ENCODE measurements at regions not wholly inside any gene's neighbourhood (a gene's known extent, or its start where the extent isn't known, plus 50 kb on each side); places are given as distances from the start of the nearest gene placed in this dataset.

DNA sequence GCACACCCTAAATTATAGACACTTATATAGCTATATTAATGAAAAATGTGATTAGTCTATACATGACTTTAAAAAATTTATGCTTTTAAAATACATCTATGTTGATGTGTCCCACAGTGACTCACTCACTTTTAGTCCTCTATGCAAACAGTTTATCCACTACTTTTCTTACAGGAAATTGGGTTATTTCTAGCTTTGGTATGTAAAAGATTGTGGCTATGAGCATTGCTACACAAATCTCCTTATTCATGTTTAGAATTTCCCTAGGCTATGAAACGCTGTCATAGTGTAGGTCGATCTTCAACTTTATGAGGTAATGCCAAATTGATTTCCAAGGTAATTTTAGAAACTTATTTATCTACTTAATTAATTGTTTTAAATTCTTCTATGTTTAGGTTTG lies 687.4 kb downstream of the PRR16 start:
- no peak overlapping the region for H3K4me3 ChIP-seq
- ChIA-PET POLR2A (ENCODE audit: unreplicated experiment) (no interaction called here), CTCF (no interaction called here)
- no peaks in the 10 kb centered on the region for H3K27me3 ChIP-seq (ENCODE audit: insufficient read depth, low read depth)
- intact Hi-C loops (cut with micrococcal nuclease; ENCODE audit: unreplicated experiment) = no loop called here
- no peaks in the 10 kb centered on the region for H3F3A ChIP-seq (ENCODE audit: insufficient read depth, low read depth)
- H3K36me3 ChIP-seq (ENCODE audit: low read depth) = no peaks in the 10 kb centered on the region
- no peak overlapping the region for H3K27ac ChIP-seq
- no peak for DNase-seq
- H3K4me1 ChIP-seq (replicated peaks; ENCODE audit: insufficient read depth) = no peaks in the 10 kb centered on the region
- H3K79me2 ChIP-seq (ENCODE audit: low read depth) = no peaks in the 10 kb centered on the region
- no peak overlapping the region for H3K4me2 ChIP-seq
- BruUV-seq (replicated peaks) = no TSS peak
- no peaks in the 10 kb centered on the region for H3K9me3 ChIP-seq (ENCODE audit: insufficient read depth, low read depth)
- H2AFZ ChIP-seq = no peak overlapping the region
- H4K20me1 ChIP-seq (ENCODE audit: insufficient read depth) = no peaks in the 10 kb centered on the region
- TF ChIP-seq, protein P1, sequence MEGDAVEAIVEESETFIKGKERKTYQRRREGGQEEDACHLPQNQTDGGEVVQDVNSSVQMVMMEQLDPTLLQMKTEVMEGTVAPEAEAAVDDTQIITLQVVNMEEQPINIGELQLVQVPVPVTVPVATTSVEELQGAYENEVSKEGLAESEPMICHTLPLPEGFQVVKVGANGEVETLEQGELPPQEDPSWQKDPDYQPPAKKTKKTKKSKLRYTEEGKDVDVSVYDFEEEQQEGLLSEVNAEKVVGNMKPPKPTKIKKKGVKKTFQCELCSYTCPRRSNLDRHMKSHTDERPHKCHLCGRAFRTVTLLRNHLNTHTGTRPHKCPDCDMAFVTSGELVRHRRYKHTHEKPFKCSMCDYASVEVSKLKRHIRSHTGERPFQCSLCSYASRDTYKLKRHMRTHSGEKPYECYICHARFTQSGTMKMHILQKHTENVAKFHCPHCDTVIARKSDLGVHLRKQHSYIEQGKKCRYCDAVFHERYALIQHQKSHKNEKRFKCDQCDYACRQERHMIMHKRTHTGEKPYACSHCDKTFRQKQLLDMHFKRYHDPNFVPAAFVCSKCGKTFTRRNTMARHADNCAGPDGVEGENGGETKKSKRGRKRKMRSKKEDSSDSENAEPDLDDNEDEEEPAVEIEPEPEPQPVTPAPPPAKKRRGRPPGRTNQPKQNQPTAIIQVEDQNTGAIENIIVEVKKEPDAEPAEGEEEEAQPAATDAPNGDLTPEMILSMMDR (conservative IDR thresholded peaks at IDR 0.05) = no peak
- TF ChIP-seq EZH2 (IDR thresholded peaks at IDR 0.05; ENCODE audit: low read depth) = no peak
- H3K9me2 ChIP-seq (ENCODE audit: insufficient read depth) = no peaks in the 10 kb centered on the region

DNA sequence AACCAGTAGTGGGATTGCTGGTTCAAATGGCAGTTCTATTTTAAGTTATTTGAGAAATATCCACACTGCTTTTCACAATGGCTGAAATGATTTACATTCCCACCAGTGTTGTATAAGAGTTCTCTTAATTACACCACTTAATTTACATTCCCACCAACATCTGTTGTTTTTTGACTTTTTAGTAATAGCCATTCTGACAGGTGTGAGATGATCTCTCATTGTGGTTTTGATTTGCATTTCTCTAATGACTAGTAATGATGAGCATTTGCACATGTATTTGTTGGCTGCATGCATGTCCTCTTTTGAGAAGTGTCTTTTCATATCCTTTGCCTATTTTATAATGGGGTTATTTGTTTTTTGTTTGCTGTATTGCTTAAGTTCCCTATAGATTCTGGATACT lies 688.3 kb downstream of the PRR16 start:
- H3K36me3 ChIP-seq (ENCODE audit: low read depth) = no peaks in the 10 kb centered on the region
- H3K27me3 ChIP-seq (ENCODE audit: insufficient read depth, low read depth) = no peaks in the 10 kb centered on the region
- H3K9me3 ChIP-seq (ENCODE audit: insufficient read depth, low read depth) = no peaks in the 10 kb centered on the region
- no peaks in the 10 kb centered on the region for H3K4me1 ChIP-seq (replicated peaks; ENCODE audit: insufficient read depth)
- no peak overlapping the region for H3K27ac ChIP-seq
- intact Hi-C loops (cut with micrococcal nuclease; ENCODE audit: unreplicated experiment) = no loop called here
- TF ChIP-seq, protein P1 (conservative IDR thresholded peaks at IDR 0.05) = no peak
- TF ChIP-seq EZH2 (IDR thresholded peaks at IDR 0.05; ENCODE audit: low read depth) = no peak
- POLR2A ChIA-PET (ENCODE audit: unreplicated experiment) = no interaction called here
- no peak overlapping the region for H3K4me3 ChIP-seq
- CTCF ChIA-PET = no interaction called here
- H4K20me1 ChIP-seq (ENCODE audit: insufficient read depth) = no peaks in the 10 kb centered on the region
- H3K79me2 ChIP-seq (ENCODE audit: low read depth) = no peaks in the 10 kb centered on the region
- H3F3A ChIP-seq (ENCODE audit: insufficient read depth, low read depth) = no peaks in the 10 kb centered on the region
- no peaks in the 10 kb centered on the region for H3K9me2 ChIP-seq (ENCODE audit: insufficient read depth)
- H3K4me2 ChIP-seq = no peak overlapping the region
- no peak overlapping the region for H2AFZ ChIP-seq
- DNase-seq = no peak
- no TSS peak for BruUV-seq (replicated peaks)

DNA sequence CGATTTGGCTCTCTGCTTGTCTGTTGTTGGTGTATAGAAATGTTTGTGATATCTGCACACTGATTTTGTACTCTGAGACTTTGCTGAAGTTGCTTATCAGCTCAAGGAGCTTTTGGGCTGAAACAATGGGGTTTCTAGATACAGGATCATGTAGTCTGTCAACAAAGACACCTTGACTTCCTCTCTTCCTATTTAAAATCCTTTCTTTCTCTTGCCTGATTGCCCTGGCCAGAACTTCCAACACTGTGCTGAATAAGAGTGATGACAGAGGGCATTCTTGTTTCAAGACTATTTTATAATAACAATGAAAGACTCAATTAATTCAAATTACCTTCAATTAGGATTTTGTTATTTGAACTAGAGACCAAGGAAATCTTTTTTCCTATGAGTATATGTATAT lies 692.5 kb downstream of the PRR16 start:
- Histone ChIP-seq H3K4me2 (no peak overlapping the region), H3K79me2 (ENCODE audit: low read depth) (no peaks in the 10 kb centered on the region), H4K20me1 (ENCODE audit: insufficient read depth) (no peaks in the 10 kb centered on the region), H3K36me3 (ENCODE audit: low read depth) (no peaks in the 10 kb centered on the region), H3F3A (ENCODE audit: insufficient read depth, low read depth) (no peaks in the 10 kb centered on the region), H2AFZ (peak overlapping the region; percentile 72), H3K27me3 (ENCODE audit: insufficient read depth, low read depth) (no peaks in the 10 kb centered on the region), H3K4me3 (no peak overlapping the region), H3K9me3 (ENCODE audit: insufficient read depth, low read depth) (no peaks in the 10 kb centered on the region), H3K27ac (no peak overlapping the region), H3K4me1 (replicated peaks; ENCODE audit: insufficient read depth) (no peaks in the 10 kb centered on the region), H3K9me2 (ENCODE audit: insufficient read depth) (no peaks in the 10 kb centered on the region)
- TF ChIP-seq EZH2 (IDR thresholded peaks at IDR 0.05; ENCODE audit: low read depth) = no peak
- TF ChIP-seq, protein P1 (conservative IDR thresholded peaks at IDR 0.05) = no peak
- POLR2A ChIA-PET (ENCODE audit: unreplicated experiment) = no interaction called here
- DNase-seq = no peak
- no TSS peak for BruUV-seq (replicated peaks)
- CTCF ChIA-PET = no interaction called here
- intact Hi-C loops (cut with micrococcal nuclease; ENCODE audit: unreplicated experiment) = no loop called here
